Bone marrow (tissue), 2 donors: ENCODE measurements at regions not wholly inside any gene's neighbourhood (a gene's known extent, or its start where the extent isn't known, plus 50 kb on each side); places are given as distances from the start of the nearest gene placed in this dataset.

Experiments used
- DNase-seq, 2 donors: peaks; one replicate each; lab custom pipeline; 2025; lab: John Stamatoyannopoulos, UW

DNA sequence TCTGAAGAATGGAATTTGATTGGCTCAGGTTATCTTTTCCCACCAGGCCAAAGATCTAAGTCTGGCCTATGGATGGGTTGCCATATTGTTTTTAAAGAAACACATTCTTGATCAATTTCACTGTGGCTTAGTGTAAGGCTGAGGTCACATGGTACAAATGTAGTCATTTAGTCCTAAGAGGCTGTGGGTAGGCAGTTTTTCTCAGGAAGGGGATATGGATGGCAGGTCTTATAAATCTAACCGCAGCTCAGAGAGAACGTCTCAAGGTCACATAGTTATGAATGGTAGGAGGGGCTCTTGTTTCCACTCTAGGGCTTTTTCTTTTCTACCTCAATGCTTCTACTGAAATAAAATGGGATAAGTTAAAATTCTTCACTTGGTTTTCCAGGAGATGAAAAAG lies 128.6 kb upstream of the ACTBL2 start:
- no peak for DNase-seq

DNA sequence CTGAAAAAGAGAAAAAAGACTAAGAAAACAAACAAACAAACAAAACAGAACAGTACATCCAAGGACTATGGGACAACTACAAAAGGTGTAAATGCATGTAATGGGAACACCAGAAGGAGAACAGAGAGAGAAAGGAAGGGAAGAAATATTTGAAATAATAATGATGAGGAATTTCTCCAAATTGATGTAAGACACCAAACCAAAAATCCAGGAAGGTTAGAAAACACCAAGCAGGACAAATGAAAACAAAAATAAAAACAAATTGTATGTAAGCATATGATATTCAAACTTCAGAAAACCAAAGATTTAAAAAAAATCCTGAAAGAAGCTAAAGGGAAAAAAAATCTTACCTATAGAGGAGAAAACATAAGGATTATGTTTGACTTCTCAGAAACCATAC lies 125.9 kb upstream of the ACTBL2 start:
- DNase-seq, result no peak

DNA sequence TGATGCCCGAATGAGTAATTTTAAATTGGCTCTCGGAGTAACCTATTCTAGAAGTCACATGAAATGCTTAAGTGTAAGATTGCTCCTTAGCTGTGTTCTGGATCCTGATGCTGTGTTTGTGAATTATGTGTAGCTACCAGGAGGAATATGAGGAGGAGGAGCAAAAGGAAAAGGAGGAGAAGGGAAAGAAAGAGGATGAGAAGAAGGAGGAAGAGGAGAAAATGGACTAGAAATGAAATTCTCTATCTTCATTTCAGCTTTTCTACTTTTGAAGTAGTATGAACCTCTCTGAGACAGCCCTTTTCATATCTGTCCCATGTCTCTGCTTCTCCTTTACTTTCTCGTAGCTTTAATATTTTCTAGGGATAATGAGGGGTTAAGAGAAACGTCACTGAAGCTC lies 119.4 kb upstream of the ACTBL2 start:
- DNase-seq, result no peak

DNA sequence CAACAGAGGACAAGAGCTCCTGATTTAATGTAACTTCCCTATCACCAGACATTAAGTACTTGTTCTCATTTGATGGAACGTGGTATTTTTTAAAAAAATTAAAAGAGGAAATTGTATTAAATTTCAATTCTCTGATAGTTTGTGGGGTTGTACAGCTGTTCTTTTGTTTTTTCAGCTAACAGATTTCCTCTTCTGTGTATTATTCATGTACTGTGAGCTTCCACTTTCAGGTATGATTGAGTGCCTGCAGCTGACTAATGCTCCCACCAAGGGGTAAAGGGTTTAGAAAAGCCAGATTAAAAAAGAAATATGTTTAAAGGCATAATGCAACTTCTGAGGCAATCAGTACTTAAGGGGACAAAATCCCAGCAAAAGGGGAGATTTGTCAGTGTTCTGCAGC lies 117.7 kb upstream of the ACTBL2 start:
- DNase-seq, result no peak

DNA sequence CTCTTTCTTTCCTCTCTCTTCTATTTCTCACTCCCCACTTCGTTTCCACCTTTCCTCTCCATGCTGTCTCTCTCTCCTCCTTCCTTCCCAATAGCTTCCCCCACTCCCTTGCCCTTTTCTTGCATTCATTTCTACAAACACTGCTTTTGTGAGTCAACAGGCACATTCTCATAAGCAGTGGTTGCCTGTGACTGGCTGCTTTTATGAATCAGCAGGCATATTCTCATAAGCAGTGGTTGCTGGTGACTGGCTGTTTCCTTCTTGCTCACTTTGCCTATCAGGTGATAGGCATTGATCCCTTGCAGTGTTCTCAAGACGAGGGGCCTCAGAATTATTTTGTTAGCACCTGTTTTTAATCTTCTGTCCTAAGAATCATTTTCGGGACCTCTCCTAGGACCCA lies 116.1 kb upstream of the ACTBL2 start:
- DNase-seq, result no peak

DNA sequence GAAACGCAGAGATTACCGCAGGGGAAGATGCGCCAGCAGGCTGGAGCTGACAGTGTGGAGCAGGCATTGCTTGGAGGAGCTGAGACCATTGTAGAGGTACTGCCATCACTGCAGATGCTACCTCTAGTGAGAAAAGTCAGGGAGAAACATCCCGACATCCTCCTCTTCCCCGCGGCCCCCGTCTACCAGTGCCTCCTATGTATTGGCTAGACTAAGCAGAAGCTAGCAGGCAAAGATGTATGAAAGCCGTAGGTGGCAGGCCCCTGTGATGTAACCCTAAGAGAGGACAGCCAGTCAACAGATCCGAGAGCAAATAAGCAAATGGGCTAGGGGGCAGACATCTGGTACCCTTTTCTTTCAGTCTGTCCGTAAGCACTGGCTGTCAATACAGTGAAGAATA lies 115.5 kb upstream of the ACTBL2 start:
- DNase-seq, result no peak

DNA sequence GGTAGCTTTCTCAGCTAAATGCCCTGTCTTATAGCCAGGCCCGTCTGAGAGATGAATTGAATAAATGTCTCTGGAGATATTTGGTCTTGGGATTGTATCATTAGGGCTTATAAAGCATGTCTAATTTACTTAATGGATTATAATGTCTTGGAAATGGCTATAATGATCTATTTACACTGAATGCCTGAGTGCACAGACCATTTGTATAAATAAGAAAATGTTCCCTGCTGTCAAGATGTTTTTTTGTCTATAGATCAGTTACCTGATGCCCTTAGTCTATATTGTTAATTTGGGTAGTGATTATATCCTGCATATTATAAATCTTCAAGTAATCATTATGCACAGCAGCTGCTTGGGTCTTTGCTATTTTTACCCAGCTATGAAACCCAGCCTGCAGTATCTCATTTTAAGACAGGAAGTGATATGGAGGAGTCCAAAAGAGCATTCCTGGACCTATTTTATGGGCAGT lies 112.9 kb upstream of the ACTBL2 start:
- no peak for DNase-seq

DNA sequence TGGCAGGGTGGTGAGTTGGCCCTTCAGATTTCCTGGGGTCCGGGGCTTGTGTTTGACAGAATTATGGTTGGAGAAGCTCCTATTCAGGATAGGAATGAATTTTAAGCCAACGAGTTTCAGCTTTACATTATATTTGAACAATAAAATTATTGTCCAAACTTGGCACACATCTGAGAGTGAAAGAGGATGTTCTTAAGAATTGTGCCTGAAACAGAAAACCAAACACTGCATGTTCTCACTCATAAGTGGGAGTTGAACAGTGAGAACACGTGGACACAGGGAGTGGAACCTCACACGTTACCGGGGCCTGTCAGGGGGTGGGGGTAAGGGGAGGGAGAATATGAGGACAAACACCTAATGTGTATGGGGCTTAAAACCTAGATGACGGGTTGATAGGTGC lies 111.8 kb upstream of the ACTBL2 start:
- DNase-seq, result no peak

DNA sequence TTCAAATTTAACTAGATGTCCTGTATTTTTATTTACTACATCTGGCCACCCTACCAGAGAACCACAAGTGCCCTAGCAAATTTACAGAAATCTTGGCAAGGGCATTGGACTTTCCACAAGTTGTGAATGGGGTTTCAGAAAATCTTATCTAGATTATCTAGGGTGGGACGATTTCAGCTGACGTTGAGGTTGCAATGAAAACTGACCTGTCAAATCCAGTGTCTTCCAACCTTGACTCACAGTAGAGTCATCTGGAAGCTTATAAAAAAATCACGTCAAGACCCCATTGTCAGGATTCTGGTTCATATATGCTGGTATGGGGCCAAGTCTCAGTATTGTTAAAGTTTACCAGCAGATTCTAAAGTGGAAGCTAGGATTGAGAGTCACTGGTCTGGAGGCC lies 109.6 kb upstream of the ACTBL2 start:
- no peak for DNase-seq

DNA sequence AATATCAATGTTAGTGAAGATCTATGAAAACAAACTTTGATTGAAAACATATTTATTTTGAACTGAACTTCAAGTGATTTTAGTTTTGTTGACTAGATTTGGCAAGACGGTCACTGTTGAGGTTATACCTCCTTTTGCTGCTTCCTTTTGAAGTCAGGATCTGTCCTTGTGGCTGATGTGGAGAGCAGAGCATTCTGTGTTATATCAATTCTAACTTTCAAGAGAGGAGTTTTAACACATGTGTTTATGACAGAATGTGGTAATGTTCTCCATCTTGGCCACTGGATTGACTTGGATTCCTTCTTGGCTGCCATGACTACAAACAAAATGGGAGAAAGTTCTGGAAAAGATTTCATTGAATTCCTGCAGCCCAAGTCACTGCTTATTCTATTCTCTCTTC lies 104.0 kb upstream of the ACTBL2 start:
- DNase-seq, result no peak

DNA sequence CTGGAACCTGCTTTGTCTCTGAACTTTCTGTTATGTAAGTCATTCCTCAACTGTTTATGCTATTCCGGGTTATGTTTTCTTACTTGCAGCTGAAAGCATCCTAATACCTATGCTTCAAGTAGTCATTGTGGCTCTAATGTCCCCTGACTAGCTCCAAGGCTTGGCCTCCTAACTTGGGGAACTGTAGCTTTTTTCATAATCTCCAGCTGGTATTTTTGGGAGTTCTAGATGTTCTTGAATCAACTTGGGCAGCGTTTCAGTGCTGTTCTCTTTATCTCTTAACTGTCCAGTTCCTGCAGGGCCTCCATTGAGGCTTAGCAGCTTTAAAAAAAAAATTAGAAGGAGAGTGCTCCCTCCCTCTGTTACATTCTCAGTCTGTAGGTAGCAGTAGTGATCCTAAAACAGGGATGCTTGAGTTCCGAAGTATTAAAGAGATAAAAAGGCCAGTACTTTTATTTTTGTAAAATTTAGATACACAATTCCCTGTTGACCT lies 100.0 kb upstream of the ACTBL2 start:
- DNase-seq, result no peak

DNA sequence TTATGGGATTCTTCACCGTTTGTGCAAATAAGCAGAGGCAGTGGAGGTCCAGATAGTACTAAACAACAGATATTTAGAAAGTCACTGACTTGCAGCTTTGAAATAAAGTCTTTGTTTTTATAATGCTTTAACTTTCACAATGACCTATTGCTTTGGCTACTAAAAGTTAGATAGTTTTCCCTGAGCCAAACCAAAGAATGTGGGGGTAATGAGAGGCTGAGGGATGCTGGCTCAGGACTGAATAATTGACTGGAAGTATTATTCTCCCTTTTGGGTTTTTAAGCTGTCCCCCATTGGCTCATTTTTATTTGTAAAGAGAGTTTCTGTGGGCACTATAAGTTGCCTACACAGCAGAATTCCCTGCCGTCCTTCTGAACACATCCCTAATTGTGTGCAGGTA lies 99.2 kb upstream of the ACTBL2 start:
- DNase-seq, result no peak

DNA sequence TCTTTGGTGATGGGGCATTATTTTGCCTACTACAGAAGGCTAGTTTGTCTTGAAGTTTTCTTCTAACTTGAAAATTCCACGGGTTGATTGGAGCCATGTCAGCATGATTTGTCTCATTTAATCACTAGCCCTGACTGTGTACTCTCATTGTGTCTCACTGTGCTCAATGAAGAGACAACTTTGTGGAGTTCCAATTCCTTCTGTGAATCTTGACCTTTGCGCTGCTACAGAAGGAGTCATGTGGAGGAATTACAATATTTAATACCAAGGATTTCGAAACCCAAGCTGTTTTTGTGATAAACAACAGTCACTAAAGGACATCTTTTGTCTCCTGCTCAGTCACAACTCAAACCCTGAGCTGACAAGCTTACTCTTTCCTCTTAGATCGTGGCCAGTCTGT lies 98.6 kb upstream of the ACTBL2 start:
- DNase-seq, result no peak

DNA sequence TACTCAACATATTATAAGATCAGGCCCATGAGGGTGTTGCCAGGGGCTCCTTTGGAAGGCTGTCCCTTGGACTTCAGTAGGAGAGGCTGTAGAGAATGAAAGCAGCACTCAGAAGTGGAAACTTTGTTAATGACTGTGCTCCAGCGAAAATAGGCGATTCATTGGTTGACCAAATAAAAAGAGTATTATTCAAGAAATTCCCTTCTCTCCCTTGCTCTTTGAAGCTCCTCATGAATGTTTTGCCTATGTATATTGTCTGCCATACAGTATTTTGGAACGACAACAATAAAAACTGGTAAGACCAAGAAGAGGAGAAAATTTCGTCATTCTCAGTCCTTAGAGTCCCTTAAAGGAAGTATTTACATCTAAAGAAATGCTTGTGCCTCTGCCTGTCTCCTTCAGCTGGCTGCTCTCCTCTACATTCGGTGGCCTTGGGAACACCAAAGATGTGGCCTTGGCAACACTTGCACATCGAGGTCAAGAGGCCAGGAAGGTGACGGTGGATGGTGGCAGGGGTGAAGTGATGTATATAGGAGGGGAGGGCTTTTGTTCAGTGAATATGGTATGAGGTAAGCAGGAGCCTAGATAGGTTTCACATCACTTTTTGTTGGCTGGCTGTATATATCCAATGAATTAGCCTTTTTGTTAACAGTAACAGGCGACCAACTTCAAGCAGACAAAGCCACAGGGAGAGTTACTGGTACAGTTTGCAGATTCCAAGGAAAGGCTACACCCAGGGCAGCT lies 95.0 kb upstream of the ACTBL2 start:
- DNase-seq, result no peak

DNA sequence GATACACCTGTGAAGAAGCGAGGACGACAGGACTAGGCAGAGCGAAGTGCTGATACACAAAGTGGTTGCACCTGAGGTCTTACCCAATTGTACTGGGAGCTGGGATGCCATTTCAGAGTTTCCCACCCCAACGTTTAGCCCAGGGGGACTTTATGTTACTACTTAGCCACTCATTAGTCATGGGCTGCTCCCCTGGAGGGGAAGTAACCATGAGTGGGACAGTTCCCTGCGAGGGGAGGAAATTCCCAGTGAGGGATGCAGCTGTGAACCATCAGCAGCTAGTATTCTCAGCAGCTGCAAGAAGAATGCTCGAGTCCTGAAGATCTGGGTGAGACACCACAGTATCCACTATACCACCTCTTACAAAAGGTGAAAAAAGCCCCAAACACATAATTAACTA lies 93.7 kb upstream of the ACTBL2 start:
- no peak for DNase-seq

DNA sequence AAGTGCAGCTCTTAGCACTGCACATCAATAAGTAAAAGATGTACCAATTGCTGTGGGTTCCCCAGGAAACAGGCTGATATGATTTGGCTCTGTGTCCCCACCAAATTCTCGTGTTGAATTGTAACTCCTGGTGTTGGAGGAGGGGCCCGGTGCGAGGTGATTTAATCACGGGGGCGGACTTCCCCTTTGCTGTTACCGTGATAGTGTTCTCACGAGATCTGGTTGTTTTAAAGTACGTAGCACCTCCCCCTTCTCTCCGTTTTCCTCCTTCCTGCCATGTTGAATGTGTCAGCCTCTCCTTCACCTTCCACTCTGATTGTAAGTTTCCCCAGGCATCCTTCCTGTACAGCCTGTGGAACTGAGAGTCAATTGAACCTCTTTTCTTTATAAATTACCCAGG lies 93.2 kb upstream of the ACTBL2 start:
- DNase-seq, result no peak

DNA sequence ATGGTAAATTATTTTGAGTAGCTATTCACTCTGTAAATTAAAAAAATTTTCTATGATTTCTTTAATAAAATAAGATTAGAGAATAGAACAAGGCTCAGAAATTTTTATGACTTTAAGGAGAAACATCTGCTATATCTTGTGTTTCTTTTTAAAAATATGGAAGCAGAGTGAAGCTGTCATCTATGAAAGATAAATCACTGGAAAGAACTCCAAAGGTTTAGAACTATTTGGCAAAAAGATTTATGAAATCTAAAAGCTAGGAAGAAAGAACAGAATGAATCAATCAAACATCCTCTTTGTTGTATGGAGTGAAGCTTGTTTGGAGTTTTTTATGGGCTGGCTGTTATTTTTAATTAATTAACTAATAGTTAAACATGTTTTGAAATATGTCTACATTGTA lies 89.8 kb upstream of the ACTBL2 start:
- DNase-seq, result no peak

DNA sequence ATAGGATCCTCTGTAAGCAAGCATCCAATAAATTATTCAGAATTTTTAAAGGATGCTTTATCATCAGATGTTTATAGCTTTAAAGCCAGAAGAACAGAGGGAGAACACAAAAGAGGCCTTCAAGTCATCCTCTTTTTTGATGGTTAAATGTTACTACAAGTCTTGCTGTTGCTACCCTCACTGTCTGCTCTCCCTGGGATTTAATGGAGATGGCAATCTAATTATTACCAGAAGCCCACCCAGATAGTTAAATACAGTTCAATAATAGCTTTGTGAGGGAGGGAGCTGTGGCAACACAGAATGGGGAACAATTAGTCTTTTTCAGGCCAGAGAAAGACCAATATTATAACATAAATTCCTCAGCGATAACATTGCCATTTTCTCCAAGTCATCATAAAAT lies 87.0 kb upstream of the ACTBL2 start:
- no peak for DNase-seq

DNA sequence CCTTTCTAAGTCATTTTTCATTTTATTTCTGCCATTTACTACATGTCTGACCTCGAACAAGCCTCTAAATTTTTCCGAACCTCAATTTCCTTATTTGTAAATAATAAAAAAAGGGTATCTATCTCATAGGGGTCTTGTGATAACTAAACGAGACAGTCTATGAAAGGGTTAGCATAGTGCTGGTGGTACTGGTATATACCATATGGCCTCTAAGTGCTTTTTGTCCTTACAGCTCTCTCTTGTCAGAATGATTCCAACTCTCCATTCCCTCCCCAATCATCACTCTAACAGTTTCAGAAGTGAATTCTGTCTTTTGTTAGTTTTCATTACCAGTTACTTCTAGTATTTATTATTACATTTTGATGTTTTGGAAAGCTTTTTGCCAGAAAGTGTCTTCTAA lies 85.5 kb upstream of the ACTBL2 start:
- DNase-seq, result no peak

DNA sequence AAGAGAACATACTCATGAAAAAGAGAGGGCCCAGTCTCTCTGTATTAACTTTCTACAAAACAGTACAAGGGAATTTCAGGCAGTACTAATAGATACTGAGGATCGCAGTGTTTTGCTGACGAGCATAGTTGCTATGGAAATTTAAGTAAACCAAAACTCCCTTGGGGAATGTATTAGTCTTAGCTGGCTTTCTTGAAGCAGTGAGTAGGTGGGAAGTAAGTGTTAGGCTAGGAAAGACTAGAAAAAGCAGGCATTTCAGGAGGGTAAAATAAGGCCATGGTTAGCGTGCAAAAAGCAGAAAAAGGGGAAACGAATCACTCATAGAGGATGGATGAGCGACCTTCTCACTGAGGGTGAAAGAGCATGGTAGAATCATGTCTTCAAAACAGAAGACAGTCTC lies 84.3 kb upstream of the ACTBL2 start:
- no peak for DNase-seq

DNA sequence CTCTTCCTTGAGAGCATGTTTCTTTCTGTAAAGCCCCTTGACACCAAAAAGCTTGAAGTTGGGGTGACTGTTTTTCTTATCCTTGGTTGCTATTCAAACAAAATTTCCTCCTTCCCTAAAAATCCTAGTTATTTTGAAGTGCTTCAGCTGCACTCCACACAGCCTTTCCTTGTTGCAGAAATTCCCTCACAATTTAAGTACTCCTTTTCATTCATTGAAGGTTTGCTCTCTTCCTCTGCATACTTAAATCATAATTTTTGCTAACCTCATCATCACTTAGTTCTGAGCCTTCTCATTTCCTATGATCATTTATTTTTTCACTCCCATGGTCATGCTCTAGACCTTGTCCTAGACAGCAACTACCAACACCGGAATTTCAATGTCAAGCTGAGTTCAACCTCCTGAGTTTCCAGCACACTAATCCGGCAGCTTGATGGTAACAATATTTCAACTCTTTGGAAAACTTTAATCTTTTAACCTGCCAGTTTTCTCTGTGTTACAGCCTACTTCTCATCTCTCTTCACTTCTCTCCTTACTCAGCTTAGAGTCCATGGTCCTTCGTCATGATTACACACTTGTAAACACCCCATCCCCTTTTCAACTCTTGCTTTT lies 78.7 kb upstream of the ACTBL2 start:
- DNase-seq, result no peak

DNA sequence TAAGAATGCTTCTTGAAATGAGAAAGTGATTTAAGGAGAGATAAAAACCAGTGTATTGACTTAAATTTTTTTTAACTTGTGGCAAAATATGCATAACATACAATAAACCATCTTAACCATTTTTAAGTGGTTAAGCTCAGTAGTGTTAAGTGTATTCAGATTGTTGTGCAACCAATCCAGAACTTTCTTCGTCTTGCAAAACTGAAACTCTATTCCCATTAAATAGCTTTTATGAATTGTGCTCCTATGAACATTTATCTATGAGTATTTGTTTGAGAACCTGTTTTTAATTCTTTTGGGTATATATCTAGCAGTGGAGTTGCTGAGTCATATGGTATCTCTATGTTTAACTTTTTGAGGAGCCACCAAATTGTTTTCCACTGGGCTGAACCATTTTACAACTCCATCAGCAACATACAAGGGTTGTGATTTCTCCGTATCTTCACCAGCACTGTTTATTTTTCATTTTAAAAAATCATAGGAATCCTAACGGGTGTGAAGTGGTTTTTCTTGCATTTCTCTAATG lies 76.6 kb upstream of the ACTBL2 start:
- DNase-seq, result no peak

DNA sequence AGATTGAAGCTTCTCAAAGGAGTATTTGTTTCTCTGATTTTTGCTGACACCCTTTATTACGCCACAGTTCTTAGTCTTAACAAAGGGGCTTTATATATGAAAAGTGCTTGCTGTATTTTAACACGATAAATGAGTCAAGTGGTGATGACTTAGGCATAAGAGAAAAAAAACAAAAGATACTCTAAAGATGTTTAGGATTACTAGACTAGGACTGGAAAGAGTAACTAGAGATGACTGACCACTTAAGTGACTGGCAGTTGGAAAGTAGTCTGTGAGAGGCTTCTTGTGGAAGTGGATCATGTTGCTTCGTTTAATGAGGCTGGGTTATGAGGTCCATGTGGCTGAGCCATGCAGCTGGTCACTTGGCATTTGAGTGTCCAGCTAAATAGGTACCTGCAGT lies 69.4 kb upstream of the ACTBL2 start:
- no peak for DNase-seq

DNA sequence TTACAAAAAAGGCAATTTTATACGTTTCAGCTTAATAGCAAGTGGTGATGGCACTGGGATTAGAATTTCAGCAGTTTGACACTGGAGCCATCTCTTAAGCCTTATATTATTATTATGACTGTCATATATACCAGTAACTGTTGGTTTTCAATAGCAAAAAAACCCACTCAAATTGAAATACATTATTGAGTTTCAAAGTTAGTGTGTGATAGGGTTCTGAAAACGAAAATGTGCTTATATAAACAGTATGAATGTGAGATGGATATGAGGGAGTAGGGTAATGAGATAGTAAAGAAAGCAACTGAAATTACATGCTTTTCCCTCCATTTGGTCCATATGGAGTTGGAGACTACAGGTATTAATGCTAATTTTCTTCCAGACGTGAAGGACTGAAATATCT lies 68.6 kb upstream of the ACTBL2 start:
- no peak for DNase-seq
